H1 (cell line): ENCODE measurements at regions not wholly inside any gene's neighbourhood (a gene's known extent, or its start where the extent isn't known, plus 50 kb on each side); places are given as distances from the start of the nearest gene placed in this dataset.

ENCODE experiments used
- CHD7 ChIP-seq: fragments of 300-600 bp; sonication (generic); IDR thresholded peaks from 2 replicates; pipeline ENCODE4 v1.7.1; 2012; ENCODE audit warnings: low read length, moderate library complexity, mild to moderate bottlenecking, inconsistent platforms; ENCODE audit not compliant: insufficient replicate concordance

DNA sequence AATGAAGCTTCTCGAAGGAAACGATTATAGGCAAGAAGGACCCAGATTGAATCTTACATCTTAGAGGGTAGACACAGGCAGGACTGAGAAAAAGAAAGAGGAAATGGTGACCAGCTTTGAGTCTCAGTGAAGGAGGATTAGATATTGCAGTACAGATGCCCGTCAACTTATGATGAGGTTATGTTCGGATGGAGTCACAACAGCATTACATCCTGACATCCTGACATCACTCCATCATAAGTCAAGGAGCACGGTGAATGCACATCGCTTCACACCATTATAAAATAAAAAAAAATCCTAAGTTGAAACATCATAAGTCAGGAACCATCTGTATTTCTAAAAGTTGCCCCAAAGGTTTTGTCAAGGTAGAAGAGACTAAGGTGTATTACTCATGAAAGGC is 312.3 kb upstream of the PLXNA2 start (continued):
- TF ChIP-seq CHD7, result no peak
